Natural killer cell (primary cell): ENCODE measurements at regions not wholly inside any gene's neighbourhood (a gene's known extent, or its start where the extent isn't known, plus 50 kb on each side); places are given as distances from the start of the nearest gene placed in this dataset.
A peak's percentile ranks its signal among the peaks of the same experiment; 100 is the strongest.

Experiments
- ATAC-seq, 3 donors: fragments of 150-1000 bp in 2 of 3; fragments of 200-7000 bp in 1 of 3; cut with Tn5 transposase; 1 replicate in 1 of 3; 2 replicates in 2 of 3; pipeline ENCODE4 v1.10.0; 2021; ENCODE audit warnings: mild to moderate bottlenecking in 2 of 3, moderate library complexity in 2 of 3
- DNase-seq, 2 donors: peaks; one replicate each; pipeline versions ENCODE4 v3.0.0 to v3.0.0-alpha.2; 2013 to 2021; ENCODE audit warnings: mixed read lengths in 1 of 2
- H3K27ac ChIP-seq: one replicate; pipeline ENCODE4 v1.5.1; 2013; ENCODE audit warnings: mild to moderate bottlenecking, low read length
- H3K27me3 ChIP-seq: one replicate; pipeline ENCODE4 v1.6.1; 2013; ENCODE audit warnings: low read length; ENCODE audit not compliant: control insufficient read depth, insufficient read depth
- H3K36me3 ChIP-seq: one replicate; pipeline ENCODE4 v1.6.1; 2013; ENCODE audit warnings: low read length; ENCODE audit not compliant: control insufficient read depth, insufficient read depth
- H3K4me1 ChIP-seq: one replicate; pipeline ENCODE4 v1.6.1; 2013; ENCODE audit warnings: low read length; ENCODE audit not compliant: control insufficient read depth, insufficient read depth
- H3K4me3 ChIP-seq: one replicate; pipeline ENCODE4 v1.5.1; 2013; ENCODE audit warnings: low read length
- H3K9me3 ChIP-seq: one replicate; pipeline ENCODE4 v1.6.1; 2013; ENCODE audit warnings: low read length; ENCODE audit not compliant: control insufficient read depth, insufficient read depth
- H3K27ac Mint-ChIP-seq, 2 donors: one replicate each; pipeline ENCODE4 v1.8.0; 2022; ENCODE audit warnings: mild to moderate bottlenecking in 2 of 2, mixed read lengths in 2 of 2, moderate library complexity in 1 of 2
- H3K27me3 Mint-ChIP-seq, 2 donors: one replicate each; pipeline ENCODE4 v1.8.0; 2022; ENCODE audit warnings: low read depth in 2 of 2, mixed read lengths in 2 of 2
- H3K36me3 Mint-ChIP-seq: one replicate; pipeline ENCODE4 v1.8.0; 2022; ENCODE audit warnings: mixed read lengths
- H3K4me1 Mint-ChIP-seq, 2 donors: one replicate each; pipeline ENCODE4 v1.8.0; 2022; ENCODE audit warnings: mixed read lengths in 2 of 2
- H3K4me3 Mint-ChIP-seq: one replicate; pipeline ENCODE4 v1.8.0; 2022; ENCODE audit warnings: mild to moderate bottlenecking, moderate library complexity, mixed read lengths
- H3K9me3 Mint-ChIP-seq, 2 donors: one replicate each; pipeline ENCODE4 v1.8.0; 2022; ENCODE audit warnings: mixed read lengths in 2 of 2
- WGBS: methylation state at CpG from one replicate; pipeline ENCODE4 v1.1.7; 2013; ENCODE audit warnings: missing lambda C conversion rate; ENCODE audit not compliant: insufficient coverage; 5-methylcytosine and 5-hydroxymethylcytosine counted together
- intact Hi-C: fragments of 100-400 bp; cut with micrococcal nuclease; formaldehyde crosslinking; loops from one replicate; pipeline ENCODE4 v1.14.2; 2022
- TF ChIP-seq, protein P1 (sequence below): fragments of 200-600 bp; IDR thresholded peaks from one replicate; pipeline ENCODE4 v1.8.0; 2022; ENCODE audit warnings: antibody characterized with exemption

DNA sequence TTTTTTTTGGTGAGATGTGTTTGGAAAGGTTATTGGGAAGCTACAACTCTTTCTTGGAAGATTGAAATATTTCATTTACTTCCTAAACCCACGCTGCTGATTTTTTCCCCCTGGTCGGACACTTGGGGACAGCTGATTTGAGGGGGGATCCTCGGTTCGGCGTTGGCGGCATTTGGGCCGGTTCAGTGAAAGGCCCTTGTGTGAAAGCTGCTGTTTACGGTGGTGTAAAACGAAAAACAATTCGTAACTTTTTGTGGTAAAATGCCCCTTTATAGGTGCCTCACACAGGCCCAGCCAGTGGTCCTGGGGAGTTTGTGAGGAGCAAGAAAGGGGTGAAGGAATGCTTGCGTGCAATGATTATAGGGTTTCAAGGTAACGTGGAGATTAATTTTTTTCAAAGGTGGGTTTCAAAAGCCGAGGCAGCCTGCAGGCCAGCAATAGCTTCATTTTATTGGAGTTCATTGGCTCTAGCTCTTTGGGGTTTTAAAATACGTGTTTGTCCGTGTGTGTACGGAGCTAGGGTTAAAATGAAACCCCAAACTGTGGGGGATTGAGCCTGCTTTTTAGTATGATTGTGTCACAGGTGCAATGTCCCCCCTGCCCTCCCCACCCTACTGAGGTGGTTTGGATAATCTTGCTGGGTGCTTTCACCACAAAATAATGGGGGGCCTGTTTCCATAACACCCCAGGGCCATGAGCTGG, 77.2 kb upstream of the PPARA start:
- Histone ChIP-seq H3K9me3 (no peaks in the 10 kb centered on the region), H3K4me1 (peaks cover 56% of the 10 kb centered on the region), H3K36me3 (no peaks in the 10 kb centered on the region), H3K27ac (no peak overlapping the region), H3K27me3 (no peaks in the 10 kb centered on the region), H3K4me3 (no peak overlapping the region)
- no peaks in the 10 kb centered on the region for H3K27me3 Mint-ChIP-seq
- peak overlapping the region; percentile 21 to 69 for H3K27ac Mint-ChIP-seq
- DNase-seq (no peak), ATAC-seq (no peak)
- H3K36me3 Mint-ChIP-seq = no peaks in the 10 kb centered on the region
- peak overlapping the region; percentile 83 for H3K4me3 Mint-ChIP-seq
- intact Hi-C loops = loop anchor here (5.0 kb wide), 2 partner anchors 36 to 66 kb away; no protein-coding TSS in a partner anchor
- TF ChIP-seq, protein P1, sequence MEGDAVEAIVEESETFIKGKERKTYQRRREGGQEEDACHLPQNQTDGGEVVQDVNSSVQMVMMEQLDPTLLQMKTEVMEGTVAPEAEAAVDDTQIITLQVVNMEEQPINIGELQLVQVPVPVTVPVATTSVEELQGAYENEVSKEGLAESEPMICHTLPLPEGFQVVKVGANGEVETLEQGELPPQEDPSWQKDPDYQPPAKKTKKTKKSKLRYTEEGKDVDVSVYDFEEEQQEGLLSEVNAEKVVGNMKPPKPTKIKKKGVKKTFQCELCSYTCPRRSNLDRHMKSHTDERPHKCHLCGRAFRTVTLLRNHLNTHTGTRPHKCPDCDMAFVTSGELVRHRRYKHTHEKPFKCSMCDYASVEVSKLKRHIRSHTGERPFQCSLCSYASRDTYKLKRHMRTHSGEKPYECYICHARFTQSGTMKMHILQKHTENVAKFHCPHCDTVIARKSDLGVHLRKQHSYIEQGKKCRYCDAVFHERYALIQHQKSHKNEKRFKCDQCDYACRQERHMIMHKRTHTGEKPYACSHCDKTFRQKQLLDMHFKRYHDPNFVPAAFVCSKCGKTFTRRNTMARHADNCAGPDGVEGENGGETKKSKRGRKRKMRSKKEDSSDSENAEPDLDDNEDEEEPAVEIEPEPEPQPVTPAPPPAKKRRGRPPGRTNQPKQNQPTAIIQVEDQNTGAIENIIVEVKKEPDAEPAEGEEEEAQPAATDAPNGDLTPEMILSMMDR = no peak
- H3K9me3 Mint-ChIP-seq = no peaks in the 10 kb centered on the region
- 59% methylated on average over 16 of the region's 16 CpGs for WGBS
- H3K4me1 Mint-ChIP-seq = peaks cover 48 to 59% of the 10 kb centered on the region in 2 donors

DNA sequence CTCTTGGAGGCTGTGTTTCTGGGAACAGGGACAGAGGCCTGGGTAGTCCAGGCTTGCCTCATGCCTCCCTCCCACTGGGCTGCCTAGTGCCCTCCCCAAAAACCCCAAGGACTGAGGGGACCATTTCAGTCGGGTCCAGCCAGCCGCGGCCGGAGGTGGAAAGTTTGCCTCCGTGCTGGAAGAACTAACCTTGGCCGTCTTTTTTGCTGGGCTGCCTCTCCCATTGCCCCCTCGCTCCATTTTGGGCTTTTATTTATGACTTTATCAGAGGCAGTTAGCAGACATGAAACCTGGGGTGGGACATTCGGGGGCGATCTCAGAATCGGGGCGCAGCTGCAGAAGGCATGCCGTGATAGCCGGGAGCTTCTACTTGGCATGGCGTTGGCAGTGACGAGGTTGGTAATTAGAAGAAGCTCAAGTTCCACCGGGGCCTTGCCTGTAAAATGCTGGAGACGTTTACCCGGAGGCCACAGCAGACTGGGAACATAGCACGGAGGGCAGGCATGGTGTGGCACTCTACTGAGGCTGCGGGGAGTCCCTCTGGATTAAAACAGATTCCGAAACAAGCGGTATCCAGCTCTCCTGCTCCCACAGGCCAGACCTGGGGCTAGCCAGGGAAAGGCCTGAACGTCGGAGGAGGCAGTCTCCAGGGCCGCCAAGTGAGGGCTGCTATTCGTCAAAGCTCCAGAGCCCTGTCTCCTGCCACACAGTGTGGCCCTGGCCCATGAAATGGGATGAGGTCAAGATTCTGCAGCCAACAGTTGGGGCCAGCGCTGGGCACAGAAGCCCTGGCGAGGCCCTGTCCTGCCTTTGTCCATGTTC, 76.4 kb upstream of the PPARA start:
- Mint-ChIP-seq H3K27ac (peak overlapping the region in 1 of 2 donors; percentile 18), H3K9me3 (no peaks in the 10 kb centered on the region), H3K4me3 (peak overlapping the region; percentile 67), H3K27me3 (no peaks in the 10 kb centered on the region), H3K36me3 (no peaks in the 10 kb centered on the region), H3K4me1 (peaks cover 45 to 55% of the 10 kb centered on the region in 2 donors)
- ATAC-seq (no peak), DNase-seq (peak in 1 of 2 donors; percentile 10)
- Histone ChIP-seq H3K27ac (no peak overlapping the region), H3K4me3 (no peak overlapping the region), H3K4me1 (peaks cover 55% of the 10 kb centered on the region), H3K9me3 (no peaks in the 10 kb centered on the region), H3K27me3 (no peaks in the 10 kb centered on the region), H3K36me3 (no peaks in the 10 kb centered on the region)
- TF ChIP-seq, protein P1 = no peak
- intact Hi-C loops = loop anchor here (5.0 kb wide), 2 partner anchors 37 to 67 kb away; no protein-coding TSS in a partner anchor
- WGBS = 89% methylated on average over 28 of the region's 28 CpGs

DNA sequence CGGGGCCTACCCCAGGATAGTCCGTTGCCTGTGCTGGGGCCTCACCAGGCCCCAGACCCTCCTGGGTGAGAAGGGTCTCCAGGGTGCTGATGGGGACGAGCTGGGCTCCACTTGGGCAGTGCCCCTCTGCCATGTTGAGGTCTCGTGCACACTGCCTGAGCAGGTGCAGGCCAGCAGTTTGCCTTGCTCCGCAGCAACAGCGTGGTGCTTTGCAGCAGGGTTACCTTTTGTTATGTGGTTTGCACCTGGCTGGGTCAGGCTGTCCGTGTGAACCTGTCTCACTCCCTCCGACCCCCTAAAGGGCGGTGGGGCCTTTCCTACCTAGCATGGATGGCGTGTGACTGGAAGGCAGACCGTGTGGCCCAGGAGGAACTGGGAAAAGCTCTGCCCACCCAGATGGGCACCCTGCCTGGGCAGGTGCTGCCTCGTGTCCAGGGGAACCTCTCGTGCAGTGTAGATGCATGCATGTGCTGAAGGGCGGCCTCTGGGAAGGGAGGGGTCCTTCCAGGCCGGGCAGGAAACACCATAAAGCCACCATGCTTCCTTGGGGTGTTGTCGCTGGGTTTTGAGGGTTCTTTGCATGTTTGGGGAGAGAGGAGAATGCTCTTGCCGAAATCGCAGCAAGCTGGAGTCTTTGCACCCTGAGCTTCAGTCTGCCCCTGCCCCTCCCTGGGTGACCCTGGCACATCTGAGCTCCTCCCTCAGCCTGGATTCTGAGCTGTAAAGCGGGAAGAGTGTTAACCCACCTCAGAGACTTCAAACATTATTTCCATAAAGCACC, 75.4 kb upstream of the PPARA start:
- H3K36me3 ChIP-seq = peaks cover 3% of the 10 kb centered on the region
- no peaks in the 10 kb centered on the region for H3K27me3 Mint-ChIP-seq
- 47% methylated on average over 19 of the region's 19 CpGs for WGBS
- no peak overlapping the region for H3K27ac Mint-ChIP-seq
- TF ChIP-seq, protein P1 = no peak
- H3K36me3 Mint-ChIP-seq = no peaks in the 10 kb centered on the region
- DNase-seq (no peak), ATAC-seq (no peak)
- no peaks in the 10 kb centered on the region for H3K9me3 Mint-ChIP-seq
- H3K27ac ChIP-seq = no peak overlapping the region
- no peaks in the 10 kb centered on the region for H3K9me3 ChIP-seq
- intact Hi-C loops = loop anchor here (5.0 kb wide), 2 partner anchors 38 to 68 kb away; no protein-coding TSS in a partner anchor
- H3K4me3 Mint-ChIP-seq = peak overlapping the region; percentile 47
- no peak overlapping the region for H3K4me3 ChIP-seq
- no peaks in the 10 kb centered on the region for H3K27me3 ChIP-seq
- H3K4me1 ChIP-seq = peaks cover 44% of the 10 kb centered on the region
- H3K4me1 Mint-ChIP-seq = peaks cover 39 to 45% of the 10 kb centered on the region in 2 donors
